GM18499 (cell line): ENCODE measurements at regions not wholly inside any gene's neighbourhood (a gene's known extent, or its start where the extent isn't known, plus 50 kb on each side); places are given as distances from the start of the nearest gene placed in this dataset.
"Not testable (repeated sequence)": the region's sequence is repeated elsewhere in the genome, so short reads cannot be mapped to it uniquely, and the experiment has no call there.

ENCODE experiments used
- ATAC-seq: cut with Tn5 transposase; IDR thresholded peaks from one replicate; pipeline ENCODE4 v1.9.1; 2021; ENCODE audit warnings: moderate number of reproducible peaks; ENCODE audit not compliant: insufficient read depth, unreplicated experiment

DNA sequence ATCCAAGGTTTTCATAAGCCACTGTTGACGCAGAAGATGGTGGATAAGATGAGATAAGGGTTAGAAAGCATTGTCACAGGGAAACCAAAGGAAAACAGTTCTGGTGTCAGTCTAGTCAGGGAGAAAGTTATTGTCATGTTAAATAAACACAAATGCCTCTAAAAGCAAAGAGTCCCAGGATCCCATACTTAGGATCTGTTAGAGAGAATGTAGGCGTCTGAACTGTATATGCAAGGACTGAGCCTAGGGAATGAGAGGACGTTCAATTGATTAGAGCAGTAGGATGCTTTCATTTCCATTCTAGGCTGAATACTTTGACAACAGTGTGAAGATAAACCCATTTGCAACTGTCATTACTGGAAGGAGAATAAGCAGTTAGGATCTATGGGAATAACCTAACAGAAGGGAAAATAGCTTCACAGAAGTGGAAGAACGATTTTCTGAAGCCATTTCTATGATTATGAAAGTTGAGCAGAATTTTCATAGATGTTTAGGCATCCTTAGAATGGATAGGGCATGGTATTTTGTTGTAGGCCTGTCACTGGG is 1149.1 kb upstream of the CDH8 start:
- no peak for ATAC-seq

DNA sequence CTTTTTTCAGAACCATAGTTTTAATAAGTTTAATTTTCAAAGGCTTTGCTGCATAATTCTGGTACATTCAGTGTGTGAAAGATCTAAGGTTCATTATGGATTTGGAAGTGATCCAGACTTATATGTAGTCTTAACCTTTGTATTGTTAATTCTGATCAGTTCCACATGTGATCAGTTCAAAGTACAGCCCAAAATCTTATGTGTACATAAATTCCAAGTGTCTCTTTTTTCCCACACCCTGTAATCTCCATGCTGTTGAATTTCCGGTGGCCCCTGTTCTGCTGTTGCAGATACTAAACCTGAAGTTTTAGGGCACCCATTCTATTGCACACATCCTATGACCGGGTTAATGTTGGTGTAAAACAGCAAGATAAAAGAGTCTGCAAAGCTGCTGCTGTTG is 1147.5 kb upstream of the CDH8 start:
- no peak for ATAC-seq

DNA sequence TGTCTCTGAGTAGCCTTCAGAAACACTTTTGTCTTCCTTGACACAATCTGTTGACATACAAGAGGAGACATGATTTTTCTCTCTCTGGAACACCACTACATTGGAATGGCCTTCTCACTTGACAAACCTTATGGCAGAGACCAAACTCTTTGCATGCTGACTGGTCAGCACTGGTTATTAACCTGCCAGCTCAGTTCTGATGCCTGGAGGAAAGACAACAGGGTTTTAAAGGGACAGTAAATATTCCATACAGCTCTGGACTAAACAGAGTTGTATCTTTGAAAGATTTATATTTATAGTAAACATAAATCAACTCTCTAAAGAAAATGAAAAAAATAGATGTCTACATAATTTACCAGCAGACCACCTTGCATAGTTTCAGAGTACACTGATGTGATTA is 1139.1 kb upstream of the CDH8 start:
- no peak for ATAC-seq

DNA sequence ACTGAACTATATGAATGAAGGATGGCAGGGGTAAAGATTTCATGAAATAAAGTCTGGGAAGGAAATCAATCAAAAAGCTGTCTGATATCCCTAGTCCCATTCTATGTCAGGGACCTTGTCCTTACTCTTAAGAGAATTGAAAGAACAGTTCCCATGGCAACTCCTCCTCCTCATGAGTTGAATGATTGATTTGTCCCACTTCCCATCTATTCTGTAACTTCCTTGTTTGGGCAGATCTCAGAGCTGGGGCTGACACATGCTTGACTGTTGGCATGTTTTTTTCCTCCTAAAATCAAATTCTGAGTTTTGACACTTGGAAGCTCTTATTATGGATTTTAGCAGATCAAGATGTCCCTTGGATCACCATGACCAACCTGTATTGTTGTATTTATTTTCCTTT is 1138.6 kb upstream of the CDH8 start:
- no peak for ATAC-seq

GRCh38 chr16:63171545-63171944 is 1135.3 kb upstream of the CDH8 start:
- no peak for ATAC-seq

- no peak for ATAC-seq
These were observed 1132.9 kb upstream of the CDH8 start for GRCh38 chr16:63169100-63169499.

- ATAC-seq, result no peak
These were observed 1121.6 kb upstream of the CDH8 start for GRCh38 chr16:63157818-63158217.

DNA sequence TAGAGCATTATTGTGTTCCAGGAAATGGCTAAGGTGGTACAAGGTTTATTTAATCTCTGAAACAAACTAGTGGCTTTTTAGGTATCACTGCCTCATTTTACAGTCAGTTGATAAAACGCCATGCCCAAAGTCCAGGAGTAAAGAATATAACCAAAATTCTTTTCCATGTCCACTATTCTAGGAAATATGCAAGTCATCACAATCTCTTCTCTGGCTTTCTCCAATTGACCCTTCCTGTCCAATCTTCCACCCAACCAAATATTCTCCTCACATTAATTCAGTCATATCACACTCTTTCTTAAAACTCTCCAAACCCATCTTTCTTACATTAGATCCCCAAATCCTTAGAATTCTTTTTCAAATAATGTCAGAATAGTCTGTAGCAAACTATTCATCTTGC is 1110.0 kb upstream of the CDH8 start:
- no peak for ATAC-seq

DNA sequence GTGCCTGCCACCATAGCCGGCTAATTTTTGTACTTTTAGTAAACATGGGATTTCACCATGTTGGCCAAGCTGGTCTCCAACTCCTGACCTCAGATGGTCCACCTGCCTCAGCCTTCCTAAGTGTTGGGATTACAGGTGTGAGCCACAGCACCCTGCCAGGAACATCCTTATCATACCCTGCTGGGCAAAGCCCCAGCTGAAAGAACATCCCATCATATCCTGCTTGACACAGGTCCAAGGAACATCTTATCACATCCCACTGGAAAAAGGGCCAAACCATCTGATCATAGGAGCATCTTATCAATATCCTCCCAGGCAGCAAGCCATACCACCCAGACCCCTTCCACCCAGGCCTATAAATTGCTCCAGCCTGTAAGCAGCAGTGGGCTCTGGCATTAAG is 1109.2 kb upstream of the CDH8 start:
- ATAC-seq, result no peak

- ATAC-seq, result no peak
These were observed 1098.8 kb upstream of the CDH8 start for GRCh38 chr16:63135069-63135468.

GRCh38 chr16:63131503-63131902 is 1095.3 kb upstream of the CDH8 start:
- ATAC-seq, result no peak

DNA sequence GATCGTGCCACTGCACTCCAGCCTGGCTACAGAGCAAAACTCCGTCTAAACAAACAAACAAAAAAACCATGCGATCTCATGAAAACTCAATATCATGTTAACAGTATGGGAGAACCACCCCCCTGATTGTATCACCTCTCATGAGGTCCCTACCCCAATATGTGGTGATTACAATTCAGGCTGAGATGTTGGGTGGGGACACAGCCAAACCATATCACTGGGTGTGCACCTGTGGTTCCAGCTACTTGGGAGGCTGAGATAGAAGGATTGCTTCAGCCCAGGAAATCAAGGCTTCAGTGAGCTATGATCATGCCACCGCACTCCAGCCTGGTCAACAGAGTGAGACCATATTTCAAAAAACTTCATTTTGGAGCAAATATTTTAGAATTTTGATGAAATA is 1094.7 kb upstream of the CDH8 start:
- no peak for ATAC-seq

GRCh38 chr16:63129411-63130125 is 1093.3 kb upstream of the CDH8 start:
- ATAC-seq, result no peak

GRCh38 chr16:63119905-63120304 is 1083.7 kb upstream of the CDH8 start:
- not testable (repeated sequence) for ATAC-seq

- no peak for ATAC-seq
These were observed 1063.8 kb upstream of the CDH8 start for GRCh38 chr16:63100082-63100481.

DNA sequence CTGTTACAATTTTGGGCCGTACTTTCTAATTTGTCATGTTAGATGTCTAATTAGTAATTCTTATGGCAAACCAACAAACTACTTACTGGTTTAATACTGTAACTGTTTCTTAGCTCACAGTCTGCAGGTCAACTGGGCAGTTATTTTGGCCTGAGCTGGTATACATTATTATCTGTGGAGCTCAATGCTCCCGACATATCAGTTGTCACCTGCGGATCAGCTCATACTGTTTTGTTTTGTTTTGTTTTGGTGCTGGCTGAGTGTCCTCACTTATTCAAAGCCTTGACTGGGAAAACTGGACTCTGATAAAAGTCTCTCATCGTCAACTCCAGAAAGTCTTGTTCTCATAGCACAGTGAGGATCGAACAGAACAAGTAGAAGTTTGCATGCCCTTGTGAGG is 1060.6 kb upstream of the CDH8 start:
- no peak for ATAC-seq

- ATAC-seq, result no peak
These were observed 1056.5 kb upstream of the CDH8 start for GRCh38 chr16:63092736-63093135.

DNA sequence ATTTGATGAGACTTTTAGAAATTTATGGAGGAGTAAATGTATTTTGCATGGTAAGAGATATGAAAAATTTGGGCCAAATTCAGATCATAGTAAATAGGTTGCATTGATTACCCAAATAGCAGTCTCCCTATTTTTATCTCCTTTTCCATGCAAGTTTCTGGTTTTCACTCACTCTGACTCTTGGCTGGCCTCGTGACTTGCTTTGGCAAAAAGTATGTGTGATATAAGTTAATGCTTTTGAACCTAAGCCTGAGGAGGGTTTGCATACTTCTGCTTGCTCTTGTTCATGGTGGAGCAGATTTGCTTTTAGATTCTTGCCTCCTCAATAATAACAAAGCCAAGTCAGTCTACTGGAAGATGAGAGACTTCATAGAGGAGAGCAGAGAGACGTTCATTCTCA is 1045.9 kb upstream of the CDH8 start:
- ATAC-seq, result no peak

DNA sequence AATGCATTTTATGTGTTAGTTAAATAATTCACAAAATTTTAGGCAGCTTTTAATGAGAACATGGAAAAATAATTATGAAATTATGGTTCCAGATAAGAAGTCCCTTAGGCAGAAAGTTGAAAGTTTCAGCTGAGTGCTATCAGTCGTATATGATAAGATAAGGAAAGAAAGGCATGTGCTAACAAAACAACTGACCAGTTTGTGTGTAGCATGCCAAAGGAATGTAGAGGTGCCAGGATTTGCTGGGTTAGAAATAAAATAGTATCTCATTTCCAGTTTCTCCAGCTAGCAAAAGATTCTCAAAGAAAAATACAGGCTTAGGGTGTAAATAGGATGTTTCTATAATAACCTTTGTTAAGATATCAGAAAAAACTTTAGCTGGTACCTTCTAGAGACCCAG is 1044.5 kb upstream of the CDH8 start:
- no peak for ATAC-seq

GRCh38 chr16:63069047-63069446 is 1032.8 kb upstream of the CDH8 start:
- ATAC-seq, result no peak

GRCh38 chr16:63067141-63067540 is 1030.9 kb upstream of the CDH8 start:
- ATAC-seq, result no peak

DNA sequence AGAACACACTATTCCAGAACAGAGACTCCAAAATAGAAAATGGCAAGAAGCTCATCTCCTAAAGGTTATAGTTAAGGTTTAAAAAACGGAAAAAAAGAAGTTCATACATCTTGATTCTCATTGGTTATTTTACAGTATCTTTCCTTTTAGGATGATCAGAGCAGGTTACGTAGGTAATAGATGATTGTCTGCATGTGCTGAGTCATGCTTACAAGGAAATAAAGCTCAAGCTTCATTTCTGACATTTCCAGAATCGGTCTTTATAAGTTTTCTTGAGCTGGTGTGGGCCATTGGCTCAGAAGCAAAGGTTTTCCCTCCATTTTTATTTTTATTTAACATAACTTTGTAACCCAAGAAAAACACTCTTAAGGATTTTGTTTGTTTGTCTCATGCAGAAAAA is 1030.3 kb upstream of the CDH8 start:
- ATAC-seq, result no peak
